ENCODE measurements at regions not wholly inside any gene's neighbourhood (a gene's known extent, or its start where the extent isn't known, plus 50 kb on each side); places are given as distances from the start of the nearest gene placed in this dataset.

DNA sequence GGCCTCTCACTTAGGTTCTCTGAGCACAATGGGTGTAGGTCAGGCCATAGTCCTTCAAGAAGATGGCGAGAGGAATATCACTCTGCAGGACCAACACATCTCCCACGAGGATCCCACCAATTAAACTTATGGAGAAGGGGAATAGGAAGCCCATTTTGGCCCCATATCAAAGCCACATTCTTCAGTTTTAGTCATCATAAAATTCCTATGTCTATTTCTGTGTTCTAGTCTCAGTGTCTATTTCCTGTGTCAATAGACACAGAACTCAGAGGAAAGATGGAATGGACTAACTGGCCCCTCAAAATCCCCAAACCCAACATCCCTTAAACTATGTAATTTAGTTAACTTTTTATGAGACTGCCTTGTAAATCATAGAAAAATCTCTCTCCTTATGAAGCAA is 216.8 kb downstream of the HACE1 start:
- TF ChIP-seq POLR2A (IDR thresholded peaks at IDR 0.05), result no peak
- TF ChIP-seq, protein P1, sequence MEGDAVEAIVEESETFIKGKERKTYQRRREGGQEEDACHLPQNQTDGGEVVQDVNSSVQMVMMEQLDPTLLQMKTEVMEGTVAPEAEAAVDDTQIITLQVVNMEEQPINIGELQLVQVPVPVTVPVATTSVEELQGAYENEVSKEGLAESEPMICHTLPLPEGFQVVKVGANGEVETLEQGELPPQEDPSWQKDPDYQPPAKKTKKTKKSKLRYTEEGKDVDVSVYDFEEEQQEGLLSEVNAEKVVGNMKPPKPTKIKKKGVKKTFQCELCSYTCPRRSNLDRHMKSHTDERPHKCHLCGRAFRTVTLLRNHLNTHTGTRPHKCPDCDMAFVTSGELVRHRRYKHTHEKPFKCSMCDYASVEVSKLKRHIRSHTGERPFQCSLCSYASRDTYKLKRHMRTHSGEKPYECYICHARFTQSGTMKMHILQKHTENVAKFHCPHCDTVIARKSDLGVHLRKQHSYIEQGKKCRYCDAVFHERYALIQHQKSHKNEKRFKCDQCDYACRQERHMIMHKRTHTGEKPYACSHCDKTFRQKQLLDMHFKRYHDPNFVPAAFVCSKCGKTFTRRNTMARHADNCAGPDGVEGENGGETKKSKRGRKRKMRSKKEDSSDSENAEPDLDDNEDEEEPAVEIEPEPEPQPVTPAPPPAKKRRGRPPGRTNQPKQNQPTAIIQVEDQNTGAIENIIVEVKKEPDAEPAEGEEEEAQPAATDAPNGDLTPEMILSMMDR (IDR thresholded peaks at IDR 0.05), result no peak
- no peak for TF ChIP-seq EP300 (IDR thresholded peaks at IDR 0.05)

Data from tibial nerve (tissue), 4 donors.